ENCODE measurements at regions not wholly inside any gene's neighbourhood (a gene's known extent, or its start where the extent isn't known, plus 50 kb on each side); places are given as distances from the start of the nearest gene placed in this dataset.

- DNase-seq (ENCODE audit: low read depth, low spot score), result no peak
Measured at GRCh38 chr2:215620528-215620927, 184.7 kb upstream of the FN1 start.

DNA sequence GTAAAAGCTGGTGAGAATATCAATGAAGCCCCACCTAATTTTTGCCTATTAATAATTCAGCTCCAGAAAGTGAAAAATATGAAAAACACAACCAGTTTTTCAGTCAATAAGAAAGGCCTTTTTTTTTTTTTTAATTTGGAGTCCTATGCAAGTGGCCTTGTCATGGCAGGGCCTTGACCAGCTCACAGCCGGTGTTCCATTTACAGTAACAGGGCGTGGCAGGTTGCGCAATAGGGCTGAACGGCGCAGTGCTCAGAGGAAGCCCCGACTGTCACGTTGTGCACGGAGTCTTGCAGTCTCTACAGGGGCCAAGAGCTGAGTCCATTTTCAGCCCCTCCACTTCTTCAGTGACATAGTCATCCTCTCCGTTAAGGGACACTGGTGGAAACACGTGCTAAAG lies 184.1 kb upstream of the FN1 start:
- no peak for DNase-seq (ENCODE audit: low read depth, low spot score)

GRCh38 chr2:215619022-215619958 lies 183.4 kb upstream of the FN1 start:
- peak; percentile 61 for DNase-seq (ENCODE audit: low read depth, low spot score)

DNA sequence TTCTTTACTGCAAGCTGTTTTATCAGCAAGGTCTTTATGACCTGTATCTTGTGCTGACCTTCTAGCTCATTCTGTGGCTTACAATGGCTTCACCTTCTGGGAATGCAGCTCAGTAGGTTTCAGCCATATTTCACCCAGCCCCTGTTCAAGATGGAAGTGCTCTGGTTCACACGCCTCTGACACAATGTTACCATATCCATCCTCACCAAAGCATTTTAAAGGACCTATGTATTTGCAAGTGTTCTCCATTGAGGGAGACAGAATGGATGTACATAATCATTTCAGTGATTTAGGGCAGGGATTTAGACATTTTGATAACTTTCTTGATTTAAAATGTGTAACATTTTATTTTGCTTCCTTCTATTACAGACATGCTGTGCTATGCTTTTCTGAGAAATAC lies 182.3 kb upstream of the FN1 start:
- no peak for DNase-seq (ENCODE audit: low read depth, low spot score)

- DNase-seq (ENCODE audit: low read depth, low spot score), result no peak
Measured at GRCh38 chr2:215617060-215617824, 181.4 kb upstream of the FN1 start.

DNA sequence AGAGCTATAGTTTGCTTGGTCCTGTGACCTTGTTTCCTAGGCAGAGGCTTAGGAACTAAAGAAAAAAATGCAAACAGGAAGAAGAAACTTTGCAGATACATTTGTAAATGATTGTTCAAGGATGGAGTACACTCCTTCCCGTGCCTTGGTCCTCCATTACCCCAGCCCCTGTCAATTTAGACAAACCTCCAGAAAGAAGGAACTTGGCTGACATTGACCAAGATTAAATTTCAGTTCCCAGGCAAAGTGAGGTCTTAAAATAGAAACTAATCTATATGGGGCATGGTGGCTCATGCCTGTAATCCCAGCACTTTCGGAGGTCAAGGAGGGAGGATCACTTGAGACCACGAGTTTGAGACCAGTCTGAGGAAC lies 179.9 kb upstream of the FN1 start:
- no peak for DNase-seq (ENCODE audit: low read depth, low spot score)

DNA sequence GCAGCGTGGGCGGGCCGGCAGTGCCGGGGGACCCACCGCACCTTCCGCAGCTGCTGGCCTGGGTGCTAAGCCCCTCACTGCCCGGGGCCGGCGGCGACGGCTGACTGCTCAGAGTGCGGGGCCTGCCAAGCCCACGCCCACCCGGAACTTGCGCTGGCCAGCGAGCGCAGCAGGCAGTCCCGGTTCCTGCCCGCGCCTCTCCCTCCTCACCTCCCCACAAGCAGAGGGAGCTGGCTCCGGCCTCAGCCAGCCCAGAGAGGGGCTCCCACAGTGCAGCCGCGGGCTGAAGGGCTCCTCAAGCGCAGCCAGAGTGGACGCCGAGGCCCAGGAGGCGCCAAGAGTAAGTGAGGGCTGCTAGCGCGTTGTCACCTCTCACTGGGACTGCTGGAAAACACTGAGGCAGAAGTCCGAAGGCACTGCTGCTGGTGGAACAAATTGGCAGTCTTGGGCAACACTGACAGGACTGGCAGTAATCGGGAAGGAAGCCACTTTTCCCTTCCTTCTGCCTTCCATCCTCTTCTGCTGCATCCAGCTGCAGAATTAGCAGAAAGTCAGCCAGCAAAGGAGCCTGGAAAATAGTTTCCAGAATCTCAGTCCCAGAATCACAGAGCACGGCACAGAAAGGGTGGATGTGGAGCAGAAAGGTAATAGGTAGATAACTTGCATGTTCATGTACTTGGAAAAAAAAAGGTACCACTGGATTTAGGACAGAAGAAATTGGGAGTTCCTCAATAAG lies 179.4 kb upstream of the FN1 start:
- DNase-seq (ENCODE audit: low read depth, low spot score), result no peak

GRCh38 chr2:215614296-215614695 lies 178.4 kb upstream of the FN1 start:
- DNase-seq (ENCODE audit: low read depth, low spot score), result no peak

GRCh38 chr2:215613888-215614287 lies 178.0 kb upstream of the FN1 start:
- no peak for DNase-seq (ENCODE audit: low read depth, low spot score)

DNA sequence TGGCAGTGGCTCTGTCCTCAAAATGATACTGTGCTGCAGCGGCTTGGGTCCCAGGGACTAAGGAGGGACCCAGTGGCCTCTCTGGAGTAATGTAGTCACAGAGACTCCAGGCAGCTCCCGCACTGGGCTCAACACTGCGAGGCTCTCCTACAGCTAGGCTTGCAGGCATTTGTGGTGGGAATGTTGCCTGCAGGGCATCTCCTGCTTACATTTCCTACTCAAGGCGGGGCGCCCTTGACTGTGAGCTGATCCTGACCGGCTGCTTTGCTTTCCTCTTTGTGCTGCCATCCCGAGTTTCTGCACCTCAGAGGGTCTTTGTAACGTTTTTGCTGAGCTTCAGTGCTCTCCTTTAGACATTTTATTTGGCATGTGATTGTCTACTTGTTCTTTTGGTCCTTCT lies 177.4 kb upstream of the FN1 start:
- peak; percentile 36 for DNase-seq (ENCODE audit: low read depth, low spot score)

- DNase-seq (ENCODE audit: low read depth, low spot score), result peak; percentile 71
Measured at GRCh38 chr2:215612786-215613185, 176.9 kb upstream of the FN1 start.

DNA sequence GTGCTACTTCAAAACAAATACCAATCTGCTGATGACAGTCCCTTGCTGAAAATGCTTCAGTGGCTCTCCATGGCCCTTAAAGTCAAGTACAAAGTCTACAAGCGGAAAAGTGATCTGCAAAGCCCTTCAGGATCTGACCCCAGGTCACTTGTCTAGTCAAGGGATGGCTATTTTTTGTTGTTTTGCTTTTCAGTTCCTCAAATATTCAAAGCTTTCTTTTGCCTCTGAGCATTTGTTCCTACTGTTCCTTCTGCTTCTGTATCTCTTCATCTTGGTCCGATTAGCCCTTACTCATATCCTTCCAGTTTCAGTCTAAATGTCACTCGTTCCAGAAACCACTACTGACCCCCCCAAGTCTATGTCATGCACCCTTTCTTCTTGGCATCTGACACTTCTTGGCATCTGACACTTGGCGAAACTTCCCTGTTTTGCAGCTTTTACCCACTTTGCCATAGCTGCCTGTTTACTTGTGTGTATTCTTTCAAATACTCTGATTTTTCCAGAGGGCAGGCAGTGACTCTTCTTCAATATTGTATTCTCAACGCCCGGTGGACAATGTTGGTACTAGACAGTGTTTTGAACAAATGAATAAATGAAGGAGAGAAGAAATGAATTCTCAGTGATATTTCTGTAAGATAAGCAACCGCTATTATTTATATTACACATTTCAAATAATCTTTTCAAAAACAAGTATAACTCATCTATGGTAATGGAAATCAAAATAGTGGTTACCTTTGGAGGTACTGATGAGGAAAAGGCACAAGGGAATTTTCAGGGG lies 175.9 kb upstream of the FN1 start:
- DNase-seq (ENCODE audit: low read depth, low spot score), result no peak

- DNase-seq (ENCODE audit: low read depth, low spot score), result peak; percentile 61
Measured at GRCh38 chr2:215609089-215610032, 173.5 kb upstream of the FN1 start.

DNA sequence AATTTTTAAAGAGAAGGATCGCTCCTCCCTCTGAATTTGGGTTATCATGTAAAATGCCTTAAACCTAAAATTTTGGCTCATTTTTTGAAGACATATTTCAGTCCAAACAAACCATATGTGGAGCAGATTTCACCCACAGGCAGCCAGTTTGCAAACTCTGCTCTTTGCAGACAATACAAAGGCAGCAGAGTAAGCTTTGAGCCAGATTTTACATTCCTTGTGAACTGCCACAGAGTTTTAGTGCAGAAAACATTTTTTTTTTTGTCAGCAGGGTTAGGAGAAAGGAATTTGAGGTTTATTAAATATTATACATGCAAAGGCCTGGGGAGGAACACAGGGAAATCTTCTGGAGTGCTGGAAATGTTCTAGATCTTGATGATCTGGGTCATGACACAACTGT lies 171.9 kb upstream of the FN1 start:
- peak; percentile 33 for DNase-seq (ENCODE audit: low read depth, low spot score)

DNA sequence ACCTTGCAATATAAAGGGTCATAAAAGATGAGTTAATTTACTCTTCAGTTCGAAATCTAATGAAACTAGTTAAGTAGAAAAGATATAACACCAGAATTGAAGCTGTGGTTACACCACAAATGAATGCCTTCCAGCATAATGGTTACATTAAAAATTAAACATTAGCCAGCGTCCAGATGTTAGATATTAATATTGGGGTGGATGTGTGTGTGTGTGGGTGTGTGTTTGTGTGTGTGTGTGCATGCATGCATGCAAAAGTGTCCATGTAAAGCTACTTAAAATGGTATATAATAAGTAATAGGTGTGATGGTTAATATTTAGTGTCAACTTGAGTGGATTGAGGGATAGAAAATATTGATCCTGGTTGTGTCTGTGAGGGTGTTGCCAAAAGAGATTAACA lies 170.4 kb upstream of the FN1 start:
- no peak for DNase-seq (ENCODE audit: low read depth, low spot score)

DNA sequence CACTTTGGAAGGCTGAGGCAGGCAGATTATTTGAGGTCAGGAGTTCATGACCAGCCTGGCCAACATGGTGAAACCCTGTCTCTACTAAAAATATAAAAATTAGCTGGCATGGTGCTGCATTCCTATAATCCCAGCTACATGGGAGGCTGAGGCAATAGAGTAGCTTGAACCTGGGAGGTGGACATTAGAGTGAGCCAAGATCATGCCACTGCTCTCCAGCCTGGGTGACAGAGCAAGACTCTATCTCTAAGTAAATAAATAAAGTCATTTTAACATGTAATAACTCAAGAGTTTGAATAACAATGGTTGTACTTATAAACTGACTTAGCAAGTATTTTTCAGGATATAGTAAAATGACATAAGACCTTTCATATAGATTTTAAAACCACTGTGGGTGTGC lies 169.3 kb upstream of the FN1 start:
- no peak for DNase-seq (ENCODE audit: low read depth, low spot score)

DNA sequence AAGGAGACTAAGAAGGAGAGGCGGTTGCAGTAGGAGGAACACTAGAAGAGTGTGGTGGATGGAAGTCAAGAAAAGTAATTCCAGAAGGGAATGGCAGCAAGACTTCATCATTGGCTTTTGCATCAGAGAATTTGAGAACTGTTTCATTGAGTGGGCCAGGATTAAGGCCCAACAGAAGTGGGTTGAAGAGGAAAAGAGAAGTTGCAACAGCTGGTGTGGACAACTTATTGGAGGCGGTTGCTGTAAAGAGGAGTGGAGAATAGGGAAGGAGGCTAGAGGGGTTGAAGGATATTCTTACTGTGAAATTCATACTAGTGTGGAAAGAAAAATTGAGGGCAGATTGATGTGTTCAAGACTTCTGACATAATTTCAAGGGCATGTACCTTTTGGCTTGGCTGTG lies 168.7 kb upstream of the FN1 start:
- DNase-seq (ENCODE audit: low read depth, low spot score), result no peak

- DNase-seq (ENCODE audit: low read depth, low spot score), result no peak
Measured at GRCh38 chr2:215603440-215603839, 167.6 kb upstream of the FN1 start.

GRCh38 chr2:215602997-215603396 lies 167.1 kb upstream of the FN1 start:
- DNase-seq (ENCODE audit: low read depth, low spot score), result no peak

GRCh38 chr2:215601990-215602721 lies 166.3 kb upstream of the FN1 start:
- peak; percentile 40 for DNase-seq (ENCODE audit: low read depth, low spot score)

All from astrocyte of the hippocampus (primary cell).